HG02571 (cell line): ENCODE measurements at regions not wholly inside any gene's neighbourhood (a gene's known extent, or its start where the extent isn't known, plus 50 kb on each side); places are given as distances from the start of the nearest gene placed in this dataset.

ENCODE experiments used
- ATAC-seq: cut with Tn5 transposase; IDR thresholded peaks from one replicate; pipeline ENCODE4 v1.9.1; 2021; ENCODE audit warnings: mild to moderate bottlenecking, moderate library complexity; ENCODE audit not compliant: unreplicated experiment

DNA sequence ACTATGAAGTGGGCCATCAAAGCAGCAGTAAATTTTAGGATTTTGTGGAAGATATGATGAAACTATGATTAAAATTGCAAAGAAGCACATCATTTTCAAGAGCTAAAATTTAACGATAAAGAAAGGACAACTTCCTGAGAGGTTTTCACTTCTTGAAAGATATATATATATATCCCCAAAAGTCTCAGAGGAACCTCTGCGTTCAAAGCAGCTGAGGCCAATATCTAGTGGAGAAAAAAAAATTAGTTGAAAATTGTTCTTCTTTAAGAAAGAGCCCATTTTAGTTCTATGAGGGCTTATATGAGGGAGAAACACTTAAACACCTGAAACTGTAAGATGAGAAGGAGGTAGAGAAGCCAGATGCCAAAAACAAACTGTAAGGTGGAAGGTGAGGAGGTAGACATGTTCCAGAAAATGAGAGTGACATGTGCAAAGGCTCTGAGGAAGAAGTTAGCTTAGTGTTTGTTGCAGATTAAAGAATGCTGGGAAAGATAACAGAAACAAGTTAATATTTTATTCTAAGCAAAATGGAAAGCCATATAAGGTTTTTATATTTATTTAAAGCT lies 72.9 kb upstream of the VRK2 start:
- ATAC-seq = no peak

DNA sequence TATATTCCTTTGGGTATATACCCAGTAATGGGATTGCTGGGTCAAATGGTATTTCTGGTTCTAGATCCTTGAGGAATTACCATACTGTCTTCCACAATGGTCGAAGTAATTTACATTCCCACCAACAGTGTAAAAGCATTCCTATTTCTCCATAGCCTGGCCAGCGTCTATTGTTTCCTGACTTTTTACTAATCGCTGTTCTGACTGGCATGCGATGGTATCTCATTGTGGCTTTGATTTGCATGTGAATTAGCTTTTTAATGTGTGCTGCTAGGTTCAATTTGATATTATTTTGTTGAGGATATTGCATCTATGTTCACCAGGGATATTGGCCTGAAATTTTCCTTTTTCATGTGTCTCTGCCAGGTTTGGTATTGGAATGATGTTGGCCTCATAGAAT lies 67.4 kb upstream of the VRK2 start:
- no peak for ATAC-seq

GRCh38 chr2:57981083-57981768 lies 65.4 kb upstream of the VRK2 start:
- no peak for ATAC-seq

GRCh38 chr2:57987835-57988573 lies 58.6 kb upstream of the VRK2 start:
- ATAC-seq = no peak

- no peak for ATAC-seq
Observed at GRCh38 chr2:57990118-57990725, 56.4 kb upstream of the VRK2 start.
